Caco-2 (cell line): ENCODE measurements at regions not wholly inside any gene's neighbourhood (a gene's known extent, or its start where the extent isn't known, plus 50 kb on each side); places are given as distances from the start of the nearest gene placed in this dataset.
"Not testable (repeated sequence)": the region's sequence is repeated elsewhere in the genome, so short reads cannot be mapped to it uniquely, and the experiment has no call there.

Source experiments
- BruUV-seq: library from RNA; stranded (reverse); fragments of 400-500 nt; replicated peaks from 2 replicates; lab custom pipeline; 2021; lab: Mats Ljungman, UMichigan
- CTCF ChIA-PET: fragments of 300-600 bp; sonication (Branson Sonifier 250); formaldehyde crosslinking; loops from one replicate; lab custom pipeline; 2022; ENCODE audit warnings: antibody characterized with exemption; lab: Charles Lee
- POLR2A ChIA-PET: fragments of 300-600 bp; sonication (Branson Sonifier 250); formaldehyde crosslinking; loops from one replicate; lab custom pipeline; 2022; ENCODE audit warnings: antibody characterized with exemption; lab: Charles Lee
- DNase-seq, 2 experiments: peaks; one replicate each; pipeline versions ENCODE4 v3.0.0 to v3.0.0-alpha.2; 2020 to 2022
- H3K27me3 ChIP-seq: replicated peaks from 2 replicates; pipeline ENCODE4 v1.6.0; 2011; ENCODE audit warnings: low read length; ENCODE audit not compliant: control insufficient read depth, insufficient read depth
- H3K36me3 ChIP-seq: 2 replicates; pipeline ENCODE4 v1.5.1; 2011; ENCODE audit warnings: low read length; ENCODE audit not compliant: control insufficient read depth, insufficient read depth
- H3K4me1 ChIP-seq: fragments of 250-450 bp; sonication (Bioruptor Pico); 2 replicates; pipeline ENCODE4 v1.5.1; 2020; ENCODE audit warnings: mild to moderate bottlenecking
- H3K4me3 ChIP-seq: 2 replicates; pipeline ENCODE4 v1.5.1; 2011; ENCODE audit warnings: low read depth, mild to moderate bottlenecking, control low read depth, low read length
- H3K9me3 ChIP-seq: fragments of 250-450 bp; sonication (Bioruptor Pico); 2 replicates; pipeline ENCODE4 v1.5.1; 2020; ENCODE audit warnings: mild to moderate bottlenecking, moderate library complexity
- H3K27ac Mint-ChIP-seq: one replicate; pipeline ENCODE4 v1.8.0; 2022; ENCODE audit warnings: mixed read lengths; ENCODE audit not compliant: unreplicated experiment
- H3K27me3 Mint-ChIP-seq: one replicate; pipeline ENCODE4 v1.8.0; 2022; ENCODE audit warnings: mixed read lengths; ENCODE audit not compliant: insufficient read depth, unreplicated experiment
- H3K36me3 Mint-ChIP-seq: one replicate; pipeline ENCODE4 v1.8.0; 2022; ENCODE audit warnings: mild to moderate bottlenecking, mixed read lengths; ENCODE audit not compliant: insufficient read depth, unreplicated experiment
- H3K4me1 Mint-ChIP-seq: one replicate; pipeline ENCODE4 v1.8.0; 2022; ENCODE audit warnings: low read depth, mixed read lengths; ENCODE audit not compliant: unreplicated experiment
- H3K4me3 Mint-ChIP-seq: one replicate; pipeline ENCODE4 v1.8.0; 2022; ENCODE audit warnings: mild to moderate bottlenecking, moderate library complexity, mixed read lengths; ENCODE audit not compliant: unreplicated experiment
- H3K9me3 Mint-ChIP-seq: one replicate; pipeline ENCODE4 v1.8.0; 2022; ENCODE audit warnings: mixed read lengths; ENCODE audit not compliant: unreplicated experiment
- intact Hi-C: fragments of 100-400 bp; cut with micrococcal nuclease; formaldehyde crosslinking; loops from one replicate; pipeline ENCODE4 v1.10.0; 2022; ENCODE audit not compliant: unreplicated experiment
- TF ChIP-seq, protein P1 (sequence below), 2 experiments: fragments of 200-600 bp in 1 of 2; IDR thresholded peaks; 1 replicate in 1 of 2; 2 replicates in 1 of 2; pipeline versions ENCODE4 v1.5.1 to v1.8.0; 2011 to 2022; ENCODE audit warnings: antibody characterized with exemption in 1 of 2, control low read depth in 1 of 2, inconsistent platforms in 1 of 2, low read depth in 1 of 2, low read length in 1 of 2, mild to moderate bottlenecking in 1 of 2, moderate library complexity in 1 of 2; ENCODE audit not compliant: insufficient read depth in 1 of 2, severe bottlenecking in 1 of 2, unreplicated experiment in 1 of 2

DNA sequence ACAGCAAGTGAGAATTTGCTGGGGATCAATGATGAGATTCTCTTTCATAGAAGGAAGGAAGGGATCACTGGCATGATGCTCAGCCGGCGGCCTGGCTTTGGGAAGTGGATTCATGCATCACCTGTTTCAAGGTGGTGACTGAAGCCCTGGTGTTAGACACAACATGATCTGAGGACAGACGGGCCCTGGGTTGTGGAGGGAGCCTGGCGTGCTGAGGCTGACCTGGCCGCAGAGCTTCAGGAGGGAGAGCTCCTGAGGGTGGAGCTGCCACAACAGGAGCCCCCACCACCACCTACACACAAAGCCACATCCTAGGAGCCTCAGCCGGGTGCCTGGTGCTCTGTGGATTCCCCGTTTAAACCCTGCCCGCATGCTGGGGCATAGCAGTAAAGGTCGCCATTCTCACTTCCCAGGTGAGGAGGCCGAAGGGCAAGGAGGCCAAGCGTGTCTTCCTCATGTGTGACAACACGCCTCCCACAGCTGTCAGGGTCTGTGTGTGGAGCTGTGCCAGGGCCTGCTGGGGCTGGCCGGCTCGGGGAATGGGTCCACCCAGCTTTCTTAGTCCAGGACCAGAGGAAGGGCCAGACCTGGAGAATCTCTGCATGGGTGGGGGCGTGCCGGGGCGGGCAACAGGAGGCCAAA is 107.0 kb downstream of the ERMARD start:
- peaks cover 5% of the 10 kb centered on the region for H3K9me3 Mint-ChIP-seq
- Histone ChIP-seq H3K27me3 (no peaks in the 10 kb centered on the region), H3K9me3 (no peaks in the 10 kb centered on the region), H3K36me3 (no peaks in the 10 kb centered on the region), H3K4me1 (no peaks in the 10 kb centered on the region), H3K4me3 (no peak overlapping the region)
- TF ChIP-seq, protein P1, sequence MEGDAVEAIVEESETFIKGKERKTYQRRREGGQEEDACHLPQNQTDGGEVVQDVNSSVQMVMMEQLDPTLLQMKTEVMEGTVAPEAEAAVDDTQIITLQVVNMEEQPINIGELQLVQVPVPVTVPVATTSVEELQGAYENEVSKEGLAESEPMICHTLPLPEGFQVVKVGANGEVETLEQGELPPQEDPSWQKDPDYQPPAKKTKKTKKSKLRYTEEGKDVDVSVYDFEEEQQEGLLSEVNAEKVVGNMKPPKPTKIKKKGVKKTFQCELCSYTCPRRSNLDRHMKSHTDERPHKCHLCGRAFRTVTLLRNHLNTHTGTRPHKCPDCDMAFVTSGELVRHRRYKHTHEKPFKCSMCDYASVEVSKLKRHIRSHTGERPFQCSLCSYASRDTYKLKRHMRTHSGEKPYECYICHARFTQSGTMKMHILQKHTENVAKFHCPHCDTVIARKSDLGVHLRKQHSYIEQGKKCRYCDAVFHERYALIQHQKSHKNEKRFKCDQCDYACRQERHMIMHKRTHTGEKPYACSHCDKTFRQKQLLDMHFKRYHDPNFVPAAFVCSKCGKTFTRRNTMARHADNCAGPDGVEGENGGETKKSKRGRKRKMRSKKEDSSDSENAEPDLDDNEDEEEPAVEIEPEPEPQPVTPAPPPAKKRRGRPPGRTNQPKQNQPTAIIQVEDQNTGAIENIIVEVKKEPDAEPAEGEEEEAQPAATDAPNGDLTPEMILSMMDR (IDR thresholded peaks at IDR 0.05; ENCODE audit: insufficient read depth in 1 of 2, low read depth in 1 of 2, low read length in 1 of 2, severe bottlenecking in 1 of 2, unreplicated experiment in 1 of 2): no peak
- no peaks in the 10 kb centered on the region for H3K36me3 Mint-ChIP-seq
- intact Hi-C loops: no loop called here
- no TSS peak for BruUV-seq
- H3K4me1 Mint-ChIP-seq: no peaks in the 10 kb centered on the region
- no peak overlapping the region for H3K27ac Mint-ChIP-seq
- POLR2A ChIA-PET: no interaction called here
- CTCF ChIA-PET: no interaction called here
- DNase-seq: no peak
- no peak overlapping the region for H3K4me3 Mint-ChIP-seq
- no peaks in the 10 kb centered on the region for H3K27me3 Mint-ChIP-seq

DNA sequence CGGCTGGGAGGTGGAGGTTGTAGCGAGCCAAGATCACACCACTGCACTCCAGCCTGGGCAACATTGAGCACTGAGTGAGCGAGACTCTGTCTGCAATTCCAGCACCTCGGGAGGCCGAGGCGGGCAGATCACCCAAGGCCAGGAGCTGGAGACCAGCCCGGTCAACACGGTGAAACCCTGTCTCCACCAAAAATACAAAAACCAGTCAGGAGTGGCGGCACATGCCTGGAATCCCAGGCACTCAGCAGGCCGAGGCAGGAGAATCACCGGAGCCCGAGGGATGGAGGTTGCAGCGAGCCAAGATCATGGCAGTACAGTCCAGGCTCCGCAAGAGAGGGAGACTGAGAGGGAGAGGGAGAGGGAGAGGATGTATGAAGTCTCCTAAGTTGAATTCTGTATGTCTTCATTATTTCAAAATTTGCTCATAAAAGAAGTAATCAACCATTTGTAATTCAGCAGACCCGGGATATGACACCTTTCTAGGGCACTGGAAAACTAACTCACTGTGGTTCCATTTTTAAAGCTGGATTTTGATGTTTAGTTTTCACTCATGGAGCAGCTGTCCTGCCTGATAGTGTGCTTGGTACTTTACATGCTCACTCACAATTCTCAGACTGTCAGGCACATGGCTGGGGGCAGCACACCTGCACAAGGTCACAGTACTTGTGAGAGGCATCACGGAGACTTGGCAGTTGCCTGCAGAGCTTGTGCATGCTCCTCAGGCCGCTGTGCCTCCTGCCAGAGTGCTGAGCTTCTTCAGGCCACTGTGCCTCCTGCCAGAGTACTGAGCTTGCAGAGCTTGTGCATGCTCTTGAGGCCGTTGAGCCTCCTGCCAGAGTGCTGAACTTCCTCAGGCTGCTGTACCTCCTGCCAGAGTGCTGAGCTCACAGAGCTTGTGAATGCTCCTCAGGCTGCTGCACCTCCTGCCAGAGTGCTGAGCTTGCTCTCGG is 106.2 kb downstream of the ERMARD start:
- no peak overlapping the region for H3K27ac Mint-ChIP-seq
- intact Hi-C loops: no loop called here
- no TSS peak for BruUV-seq
- no peak overlapping the region for H3K4me3 Mint-ChIP-seq
- DNase-seq: no peak
- no peaks in the 10 kb centered on the region for H3K27me3 ChIP-seq
- no peaks in the 10 kb centered on the region for H3K9me3 ChIP-seq
- no peaks in the 10 kb centered on the region for H3K4me1 Mint-ChIP-seq
- no peaks in the 10 kb centered on the region for H3K36me3 ChIP-seq
- no peaks in the 10 kb centered on the region for H3K27me3 Mint-ChIP-seq
- H3K9me3 Mint-ChIP-seq: peaks cover 10% of the 10 kb centered on the region
- CTCF ChIA-PET: no interaction called here
- no peaks in the 10 kb centered on the region for H3K4me1 ChIP-seq
- H3K36me3 Mint-ChIP-seq: no peaks in the 10 kb centered on the region
- TF ChIP-seq, protein P1 (IDR thresholded peaks at IDR 0.05; ENCODE audit: insufficient read depth in 1 of 2, low read depth in 1 of 2, low read length in 1 of 2, severe bottlenecking in 1 of 2, unreplicated experiment in 1 of 2): no peak
- no peak overlapping the region for H3K4me3 ChIP-seq
- POLR2A ChIA-PET: no interaction called here

DNA sequence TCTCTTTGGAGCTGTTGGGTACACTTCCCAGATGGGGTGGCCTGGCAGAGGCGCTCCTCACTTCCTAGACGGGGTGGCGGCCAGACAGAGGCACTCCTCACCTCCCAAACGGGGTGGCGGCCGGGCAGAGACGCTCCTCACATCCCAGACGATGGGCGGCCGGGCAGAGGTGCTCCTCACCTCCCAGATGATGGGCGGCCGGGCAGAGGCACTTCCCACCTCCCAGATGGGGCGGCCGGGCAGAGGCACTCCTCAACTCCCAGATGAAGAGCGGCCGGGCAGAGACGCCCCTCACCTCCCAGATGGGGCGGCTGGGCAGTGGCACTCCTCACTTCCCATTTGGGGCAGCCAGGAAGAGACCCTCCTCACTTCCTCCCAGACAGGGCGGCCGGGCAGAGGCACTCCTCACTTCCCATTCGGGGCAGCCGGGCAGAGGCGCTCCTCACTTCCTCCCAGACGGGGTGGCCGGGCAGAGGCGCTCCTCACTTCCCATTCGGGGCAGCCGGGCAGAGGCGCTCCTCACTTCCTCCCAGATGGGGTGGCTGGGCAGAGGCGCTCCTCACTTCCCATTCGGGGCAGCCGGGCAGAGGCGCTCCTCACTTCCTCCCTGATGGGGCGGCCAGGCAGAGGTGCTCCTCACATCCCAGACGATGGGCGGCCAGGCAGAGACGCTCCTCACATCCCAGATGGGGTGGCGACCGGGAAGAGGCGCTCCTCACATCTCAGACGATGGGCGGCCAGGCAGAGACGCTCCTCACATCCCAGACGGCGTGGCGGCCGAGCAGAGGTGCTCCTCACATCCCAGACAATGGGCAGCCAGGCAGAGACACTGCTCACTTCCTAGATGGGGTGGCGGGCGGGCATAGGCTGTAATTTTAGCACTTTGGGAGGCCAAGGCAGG is 105.3 kb downstream of the ERMARD start:
- BruUV-seq, DNase-seq, H3K27me3 Mint-ChIP-seq, POLR2A ChIA-PET, CTCF ChIA-PET, H3K4me1 ChIP-seq, H3K4me3 Mint-ChIP-seq, H3K36me3 ChIP-seq, H3K4me1 Mint-ChIP-seq, H3K27ac Mint-ChIP-seq, H3K27me3 ChIP-seq, H3K4me3 ChIP-seq, intact Hi-C loops, H3K9me3 ChIP-seq, H3K36me3 Mint-ChIP-seq: not testable (repeated sequence)
- peaks cover 12% of the 10 kb centered on the region for H3K9me3 Mint-ChIP-seq
